Activated T-cell treated with anti-CD3 and anti-CD28 coated beads, Interleukin-2, amount 50 U/mL, for 24 hours (primary cell): ENCODE measurements at regions not wholly inside any gene's neighbourhood (a gene's known extent, or its start where the extent isn't known, plus 50 kb on each side); places are given as distances from the start of the nearest gene placed in this dataset.
"Not testable (repeated sequence)": the region's sequence is repeated elsewhere in the genome, so short reads cannot be mapped to it uniquely, and the experiment has no call there.

Experiments
- DNase-seq: peaks from one replicate; pipeline ENCODE4 v3.0.0-alpha.2; 2020
- H3K27ac Mint-ChIP-seq: 2 replicates; pipeline ENCODE4 v1.8.0; 2020; ENCODE audit warnings: mild to moderate bottlenecking, mixed read lengths
- H3K27me3 Mint-ChIP-seq: 2 replicates; pipeline ENCODE4 v1.8.0; 2020; ENCODE audit warnings: mixed read lengths
- H3K36me3 Mint-ChIP-seq: 2 replicates; pipeline ENCODE4 v1.8.0; 2020; ENCODE audit warnings: low read depth, mixed read lengths
- H3K4me1 Mint-ChIP-seq: 2 replicates; pipeline ENCODE4 v1.8.0; 2020; ENCODE audit warnings: low read depth, mixed read lengths
- H3K4me3 Mint-ChIP-seq: 2 replicates; pipeline ENCODE4 v1.8.0; 2020; ENCODE audit warnings: mild to moderate bottlenecking, moderate library complexity, mixed read lengths
- H3K9me3 Mint-ChIP-seq: 2 replicates; pipeline ENCODE4 v1.8.0; 2020; ENCODE audit warnings: mixed read lengths

DNA sequence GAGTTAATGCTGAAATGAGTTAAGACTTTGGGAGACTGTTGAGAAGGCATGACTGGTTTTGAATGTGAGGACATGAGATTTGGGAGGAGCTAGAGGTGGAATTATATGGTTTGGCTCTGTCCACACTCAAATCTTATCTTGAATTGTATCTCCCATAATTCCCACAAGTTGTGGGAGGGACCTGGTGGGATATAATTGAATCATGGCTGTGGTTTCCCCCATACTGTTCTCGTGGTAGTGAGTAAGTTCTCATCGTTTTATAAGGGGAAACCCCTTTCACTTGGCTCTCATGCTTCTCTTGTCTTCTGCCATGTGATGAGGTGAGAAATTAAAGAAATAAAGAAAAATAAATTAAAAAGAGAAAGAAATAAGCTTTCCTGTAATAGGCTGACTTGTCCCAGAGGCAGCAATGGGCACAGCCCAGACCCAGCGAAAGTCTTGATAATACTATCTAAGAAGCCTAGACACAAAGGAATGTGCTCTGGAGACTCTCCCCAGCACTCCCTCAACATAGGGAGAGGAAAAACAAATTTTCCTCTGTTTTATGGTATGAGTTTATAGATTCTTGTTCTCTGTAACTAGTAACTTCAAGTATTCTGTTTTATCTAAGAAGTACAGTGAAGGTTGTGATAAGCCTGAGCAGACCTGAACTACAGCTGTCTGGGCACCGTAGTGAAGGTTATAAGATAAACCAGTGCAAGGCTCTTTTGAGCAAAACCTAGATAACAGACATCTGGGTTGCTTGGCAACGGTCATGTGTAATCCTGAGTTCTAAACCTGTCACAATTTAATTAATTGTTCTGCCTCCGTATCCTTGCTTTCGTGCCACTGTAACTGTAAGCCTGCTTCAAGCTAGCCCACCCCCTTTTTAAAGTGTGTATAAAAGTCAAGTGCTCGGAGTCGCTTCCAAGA is 88.9 kb upstream of the ECI2 start:
- no peak for DNase-seq
- Mint-ChIP-seq H3K36me3 (no peaks in the 10 kb centered on the region), H3K4me1 (peaks cover 5% of the 10 kb centered on the region), H3K27ac (no peak overlapping the region), H3K9me3 (peaks cover 8% of the 10 kb centered on the region), H3K27me3 (peaks cover 69% of the 10 kb centered on the region), H3K4me3 (no peak overlapping the region)

- Mint-ChIP-seq H3K4me3 (no peak overlapping the region), H3K9me3 (peaks cover 6% of the 10 kb centered on the region), H3K4me1 (peaks cover 5% of the 10 kb centered on the region), H3K36me3 (no peaks in the 10 kb centered on the region), H3K27ac (no peak overlapping the region), H3K27me3 (peaks cover 57% of the 10 kb centered on the region)
- DNase-seq = no peak
Measured at GRCh38 chr6:4220558-4220957, 85.2 kb upstream of the ECI2 start.

DNA sequence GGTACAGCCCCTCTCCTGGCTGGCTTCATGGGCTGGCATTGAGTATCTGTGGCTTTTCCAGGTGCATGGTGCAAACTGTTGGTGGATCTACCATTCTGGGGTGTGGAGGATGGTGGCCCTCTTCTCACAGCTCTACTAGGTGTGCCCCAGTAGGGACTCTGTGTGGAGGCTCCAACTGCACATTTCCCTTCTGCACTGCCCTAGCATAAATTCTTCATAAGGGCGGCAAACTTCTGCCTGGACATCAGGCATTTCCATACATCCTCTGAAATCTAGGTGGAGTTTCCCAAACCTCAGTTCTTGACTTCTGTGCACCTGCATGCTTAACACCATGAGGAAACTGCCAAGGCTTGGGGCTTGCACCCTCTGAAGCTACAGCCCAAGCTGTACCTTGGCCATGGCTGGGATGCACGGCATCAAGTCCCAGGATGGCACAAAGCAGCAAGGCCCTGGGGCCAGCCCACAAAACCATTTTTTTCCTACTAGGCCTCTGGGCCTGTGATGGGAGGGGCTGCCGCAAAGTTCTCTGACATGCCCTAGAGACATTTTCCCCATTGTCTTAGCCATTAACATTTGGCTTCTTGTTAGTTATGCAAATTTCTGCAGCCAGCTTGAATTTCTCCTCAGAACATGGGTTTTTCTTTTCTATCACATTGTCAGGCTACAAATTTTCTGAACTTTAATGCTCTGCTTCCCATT is 83.4 kb upstream of the ECI2 start:
- Mint-ChIP-seq H3K9me3 (peaks cover 13% of the 10 kb centered on the region), H3K27me3 (peaks cover 53% of the 10 kb centered on the region)
- not testable (repeated sequence) for H3K27ac Mint-ChIP-seq, H3K4me3 Mint-ChIP-seq, DNase-seq, H3K36me3 Mint-ChIP-seq, H3K4me1 Mint-ChIP-seq

- H3K4me1 Mint-ChIP-seq = peaks cover 12% of the 10 kb centered on the region
- no peak overlapping the region for H3K27ac Mint-ChIP-seq
- no peak overlapping the region for H3K4me3 Mint-ChIP-seq
- DNase-seq = no peak
- peaks cover 22% of the 10 kb centered on the region for H3K27me3 Mint-ChIP-seq
- H3K9me3 Mint-ChIP-seq = peaks cover 15% of the 10 kb centered on the region
- H3K36me3 Mint-ChIP-seq = no peaks in the 10 kb centered on the region
Measured at GRCh38 chr6:4212588-4212987, 77.2 kb upstream of the ECI2 start.

GRCh38 chr6:4210629-4211419 is 75.4 kb upstream of the ECI2 start:
- Mint-ChIP-seq H3K4me1 (peaks cover 12% of the 10 kb centered on the region), H3K27me3 (peaks cover 25% of the 10 kb centered on the region), H3K36me3 (no peaks in the 10 kb centered on the region), H3K4me3 (no peak overlapping the region), H3K9me3 (peaks cover 15% of the 10 kb centered on the region), H3K27ac (no peak overlapping the region)
- peak; percentile 73 for DNase-seq

DNA sequence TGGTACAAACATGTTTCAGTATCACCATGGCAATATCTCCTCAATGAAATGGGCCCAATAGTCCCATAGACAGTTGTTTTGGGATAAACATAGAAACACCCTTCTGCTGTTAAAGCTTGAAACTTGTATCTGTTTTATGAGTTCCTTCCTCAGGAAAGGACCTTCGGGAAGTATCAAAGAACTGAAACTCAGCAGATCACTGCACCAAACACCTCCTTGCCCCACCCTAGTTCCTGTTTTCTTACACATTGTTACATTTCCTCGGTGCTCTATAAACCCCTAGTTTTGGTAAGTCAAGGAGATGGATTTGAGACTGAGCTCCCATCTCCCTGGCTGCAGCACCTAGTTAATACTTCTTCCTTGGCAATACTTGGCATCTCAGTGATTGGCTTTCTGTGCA is 73.8 kb upstream of the ECI2 start:
- Mint-ChIP-seq H3K27ac (no peak overlapping the region), H3K4me3 (no peak overlapping the region), H3K36me3 (no peaks in the 10 kb centered on the region), H3K4me1 (peaks cover 12% of the 10 kb centered on the region), H3K9me3 (peaks cover 19% of the 10 kb centered on the region), H3K27me3 (peaks cover 29% of the 10 kb centered on the region)
- DNase-seq = no peak

GRCh38 chr6:4208158-4208557 is 72.8 kb upstream of the ECI2 start:
- DNase-seq = no peak
- no peak overlapping the region for H3K27ac Mint-ChIP-seq
- H3K27me3 Mint-ChIP-seq = peaks cover 30% of the 10 kb centered on the region
- peaks cover 18% of the 10 kb centered on the region for H3K9me3 Mint-ChIP-seq
- no peak overlapping the region for H3K4me3 Mint-ChIP-seq
- peaks cover 12% of the 10 kb centered on the region for H3K4me1 Mint-ChIP-seq
- H3K36me3 Mint-ChIP-seq = no peaks in the 10 kb centered on the region

- not testable (repeated sequence) for H3K36me3 Mint-ChIP-seq, H3K4me1 Mint-ChIP-seq, H3K27ac Mint-ChIP-seq, H3K4me3 Mint-ChIP-seq, DNase-seq
- peaks cover 11% of the 10 kb centered on the region for H3K9me3 Mint-ChIP-seq
- H3K27me3 Mint-ChIP-seq = peaks cover 37% of the 10 kb centered on the region
Measured at GRCh38 chr6:4203642-4204417, 68.5 kb upstream of the ECI2 start.

- DNase-seq = no peak
- no peaks in the 10 kb centered on the region for H3K36me3 Mint-ChIP-seq
- H3K4me3 Mint-ChIP-seq = no peak overlapping the region
- H3K4me1 Mint-ChIP-seq = no peaks in the 10 kb centered on the region
- no peaks in the 10 kb centered on the region for H3K9me3 Mint-ChIP-seq
- peaks cover 11% of the 10 kb centered on the region for H3K27me3 Mint-ChIP-seq
- no peak overlapping the region for H3K27ac Mint-ChIP-seq
Measured at GRCh38 chr6:4192627-4193026, 57.3 kb upstream of the ECI2 start.

DNA sequence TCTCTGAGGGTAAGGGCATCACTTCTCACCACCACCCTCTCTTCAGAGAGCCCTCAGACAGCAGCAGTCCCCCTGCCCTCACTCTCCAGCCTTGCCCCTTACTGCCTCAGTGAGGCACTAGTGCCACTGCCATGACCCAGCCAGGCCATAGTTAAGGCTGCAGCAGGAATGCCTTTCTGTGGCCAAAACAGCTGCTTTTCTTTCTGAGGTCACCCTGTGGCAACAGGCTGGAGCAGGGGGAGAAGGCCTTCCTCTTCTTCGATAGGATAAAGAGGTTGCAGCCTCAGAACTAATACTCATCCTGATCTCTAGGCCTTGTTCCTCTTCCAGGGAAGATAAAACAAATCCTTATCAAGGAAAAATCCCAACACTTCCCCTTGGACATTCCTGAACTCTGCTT is 56.8 kb upstream of the ECI2 start:
- Mint-ChIP-seq H3K27ac (no peak overlapping the region), H3K9me3 (no peaks in the 10 kb centered on the region), H3K36me3 (no peaks in the 10 kb centered on the region), H3K4me3 (no peak overlapping the region), H3K4me1 (no peaks in the 10 kb centered on the region), H3K27me3 (peaks cover 15% of the 10 kb centered on the region)
- DNase-seq = no peak

DNA sequence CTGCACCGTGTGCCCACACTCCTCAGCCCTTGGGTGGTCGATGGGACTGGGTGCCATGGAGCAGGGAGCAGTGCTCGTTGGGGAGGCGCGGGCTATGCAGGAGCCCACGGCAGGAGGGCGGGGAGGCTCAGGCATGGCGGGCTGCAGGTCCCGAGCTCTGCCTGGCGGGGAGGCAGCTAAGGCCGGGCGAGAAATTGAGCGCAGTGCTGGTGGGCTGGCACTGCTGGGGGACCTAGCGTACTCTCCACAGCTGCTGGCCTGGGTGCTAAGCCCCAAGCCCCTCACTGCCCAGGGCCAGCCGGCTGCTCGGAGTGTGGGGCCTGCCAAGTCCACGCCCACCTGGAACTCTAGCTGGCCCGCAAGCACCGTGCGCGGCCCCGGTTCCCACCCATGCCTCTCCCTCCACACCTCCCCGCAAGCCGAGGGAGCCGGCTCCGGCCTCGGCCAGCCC is 55.9 kb upstream of the ECI2 start:
- Mint-ChIP-seq H3K4me3 (no peak overlapping the region), H3K4me1 (peaks cover 2% of the 10 kb centered on the region), H3K9me3 (no peaks in the 10 kb centered on the region), H3K36me3 (no peaks in the 10 kb centered on the region), H3K27me3 (peaks cover 19% of the 10 kb centered on the region), H3K27ac (no peak overlapping the region)
- no peak for DNase-seq

DNA sequence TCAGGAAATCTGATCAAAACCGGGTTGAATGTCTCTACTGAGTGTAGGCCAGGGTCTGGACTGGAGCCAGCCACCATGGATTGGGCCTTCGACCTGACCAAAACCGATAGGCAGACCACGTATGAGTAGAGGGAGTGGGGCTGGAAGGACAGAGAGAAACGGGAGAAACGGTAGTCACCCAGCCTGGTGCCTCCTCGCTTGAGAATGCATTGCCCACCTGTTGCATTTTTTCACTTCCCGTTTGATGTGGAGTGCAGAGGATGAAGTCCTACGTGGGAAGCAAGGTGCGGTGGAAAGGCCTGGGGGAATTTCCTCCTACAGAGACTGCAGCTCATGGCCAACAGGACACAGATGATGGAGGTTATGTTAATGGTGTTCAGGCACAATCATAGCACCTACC is 53.9 kb upstream of the ECI2 start:
- Mint-ChIP-seq H3K27me3 (peaks cover 23% of the 10 kb centered on the region), H3K4me1 (peaks cover 18% of the 10 kb centered on the region), H3K27ac (no peak overlapping the region), H3K36me3 (no peaks in the 10 kb centered on the region), H3K9me3 (peaks cover 6% of the 10 kb centered on the region), H3K4me3 (no peak overlapping the region)
- DNase-seq = no peak

- DNase-seq = no peak
- no peaks in the 10 kb centered on the region for H3K36me3 Mint-ChIP-seq
- peaks cover 18% of the 10 kb centered on the region for H3K4me1 Mint-ChIP-seq
- H3K27me3 Mint-ChIP-seq = peaks cover 23% of the 10 kb centered on the region
- peaks cover 6% of the 10 kb centered on the region for H3K9me3 Mint-ChIP-seq
- no peak overlapping the region for H3K4me3 Mint-ChIP-seq
- no peak overlapping the region for H3K27ac Mint-ChIP-seq
Measured at GRCh38 chr6:4188801-4189200, 53.4 kb upstream of the ECI2 start.

- peaks cover 6% of the 10 kb centered on the region for H3K9me3 Mint-ChIP-seq
- H3K27me3 Mint-ChIP-seq = peaks cover 23% of the 10 kb centered on the region
- H3K36me3 Mint-ChIP-seq = no peaks in the 10 kb centered on the region
- peaks cover 18% of the 10 kb centered on the region for H3K4me1 Mint-ChIP-seq
- no peak overlapping the region for H3K27ac Mint-ChIP-seq
- H3K4me3 Mint-ChIP-seq = no peak overlapping the region
- DNase-seq = no peak
Measured at GRCh38 chr6:4187480-4187879, 52.1 kb upstream of the ECI2 start.
